Gastrocnemius medialis (tissue), 4 donors: ENCODE measurements at regions not wholly inside any gene's neighbourhood (a gene's known extent, or its start where the extent isn't known, plus 50 kb on each side); places are given as distances from the start of the nearest gene placed in this dataset.

Experiments used
- ATAC-seq, 2 donors: fragments of 150-250 bp; one replicate each; pipeline ENCODE4 v1.9.1; 2016
- DNase-seq, 2 donors: peaks; one replicate each; pipeline ENCODE4 v3.0.0-alpha.2; 2019
- H3K27ac ChIP-seq, 4 donors: fragments of 200-600 bp; sonication (generic); 1 replicate in 1 of 4; 2 replicates in 3 of 4; pipeline ENCODE4 v1.5.1; 2016 to 2018; ENCODE audit warnings: mild to moderate bottlenecking in 2 of 4, moderate library complexity in 1 of 4
- H3K27me3 ChIP-seq, 3 donors: fragments of 200-600 bp; sonication (generic) in 2 of 3; 1 replicate in 1 of 3; 2 replicates in 2 of 3; pipeline versions ENCODE4 v1.5.1 to v1.6.0; 2016 to 2019; ENCODE audit warnings: mild to moderate bottlenecking in 1 of 3, moderate library complexity in 1 of 3
- H3K36me3 ChIP-seq, 2 donors: fragments of 200-600 bp; sonication (generic) in 1 of 2; one replicate each; pipeline ENCODE4 v1.5.1; 2017 to 2018
- H3K4me1 ChIP-seq, 2 donors: fragments of 200-600 bp; sonication (generic) in 1 of 2; one replicate each; pipeline ENCODE4 v1.5.1; 2016 to 2017; ENCODE audit warnings: mild to moderate bottlenecking in 2 of 2
- H3K4me3 ChIP-seq, 4 donors: fragments of 200-600 bp; sonication (generic) in 3 of 4; 1 replicate in 1 of 4; 2 replicates in 3 of 4; pipeline ENCODE4 v1.5.1; 2016 to 2019; ENCODE audit warnings: mild to moderate bottlenecking in 2 of 4
- H3K9me3 ChIP-seq, 3 donors: fragments of 200-600 bp; sonication (generic) in 2 of 3; 1 replicate in 1 of 3; 2 replicates in 2 of 3; pipeline ENCODE4 v1.5.1; 2016 to 2019
- CTCF ChIP-seq, 5 experiments: fragments of 450-650 bp in 3 of 5; fragments of 200-600 bp in 2 of 5; sonication (generic) in 2 of 5; IDR thresholded peaks in 4 of 5; conservative IDR thresholded peaks in 1 of 5; 1 replicate in 4 of 5; 2 replicates in 1 of 5; pipeline ENCODE4 v1.5.1; 2016 to 2019; ENCODE audit warnings: antibody characterized with exemption in 5 of 5, mild to moderate bottlenecking in 3 of 5, moderate library complexity in 3 of 5
- POLR2A ChIP-seq, 2 donors: fragments of 450-650 bp; IDR thresholded peaks; one replicate each; pipeline ENCODE4 v1.6.1; 2017; ENCODE audit warnings: antibody characterized with exemption in 2 of 2, mild to moderate bottlenecking in 2 of 2, moderate library complexity in 2 of 2
- in situ Hi-C, 4 donors: fragments of 200-750 bp; cut with MboI; loops; one replicate each; pipeline versions ENCODE4 v1.15.0 to v1.8.0; 2017; ENCODE audit warnings: low sequenced_read_pairs in 4 of 4
- intact Hi-C: fragments of 100-400 bp; cut with DNase I; formaldehyde crosslinking; loops from one replicate; pipeline ENCODE4 v1.15.1; 2023; ENCODE audit warnings: low total_unique reads

DNA sequence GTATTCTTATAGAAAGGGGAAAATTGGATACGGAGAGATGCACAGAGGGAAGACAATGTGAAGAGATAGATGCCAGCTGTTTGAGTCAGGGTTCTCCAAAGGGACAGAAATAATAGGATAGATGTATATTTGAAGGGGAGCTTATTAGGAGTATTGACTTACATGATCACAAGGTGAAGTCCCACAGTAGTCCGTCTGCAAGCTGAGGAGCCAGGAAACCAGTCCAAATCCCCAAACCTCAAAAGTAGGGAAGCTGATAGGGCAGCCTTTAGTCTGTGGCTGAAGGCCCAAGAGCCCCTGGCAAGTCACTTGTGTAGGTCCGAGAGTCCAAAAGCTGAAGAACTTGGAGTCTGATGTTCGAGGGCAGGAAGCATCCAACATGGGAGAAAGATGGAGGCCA is 569.6 kb upstream of the LARGE1 start:
- in situ Hi-C loops (no loop called here), intact Hi-C loops (no loop called here)
- Histone ChIP-seq H3K36me3 (no peaks in the 10 kb centered on the region), H3K27ac (no peak overlapping the region), H3K9me3 (no peaks in the 10 kb centered on the region), H3K27me3 (no peaks in the 10 kb centered on the region), H3K4me3 (no peak overlapping the region), H3K4me1 (no peaks in the 10 kb centered on the region)
- ATAC-seq (no peak), DNase-seq (no peak)
- TF ChIP-seq CTCF (IDR thresholded peaks at IDR 0.05 in 4 of 5, conservative IDR thresholded peaks at IDR 0.05 in 1 of 5), result no peak
- no peak for TF ChIP-seq POLR2A (IDR thresholded peaks at IDR 0.05)

- DNase-seq (no peak), ATAC-seq (no peak)
- Histone ChIP-seq H3K4me3 (no peak overlapping the region), H3K27ac (no peak overlapping the region), H3K9me3 (no peaks in the 10 kb centered on the region), H3K27me3 (no peaks in the 10 kb centered on the region), H3K4me1 (no peaks in the 10 kb centered on the region), H3K36me3 (no peaks in the 10 kb centered on the region)
- TF ChIP-seq CTCF (IDR thresholded peaks at IDR 0.05 in 4 of 5, conservative IDR thresholded peaks at IDR 0.05 in 1 of 5), result no peak
- no peak for TF ChIP-seq POLR2A (IDR thresholded peaks at IDR 0.05)
- in situ Hi-C loops (no loop called here), intact Hi-C loops (no loop called here)
Measured at GRCh38 chr22:34490886-34491285, 570.6 kb upstream of the LARGE1 start.

- no peaks in the 10 kb centered on the region for H3K27me3 ChIP-seq
- intact Hi-C loops (no loop called here), in situ Hi-C loops (no loop called here)
- H3K27ac ChIP-seq, result no peak overlapping the region
- no peak for DNase-seq
- no peak overlapping the region for H3K4me3 ChIP-seq
- H3K9me3 ChIP-seq, result no peaks in the 10 kb centered on the region
- no peak for TF ChIP-seq CTCF (IDR thresholded peaks at IDR 0.05 in 4 of 5, conservative IDR thresholded peaks at IDR 0.05 in 1 of 5)
- TF ChIP-seq POLR2A (IDR thresholded peaks at IDR 0.05), result no peak
- H3K4me1 ChIP-seq, result no peaks in the 10 kb centered on the region
- ATAC-seq, result no peak
- no peaks in the 10 kb centered on the region for H3K36me3 ChIP-seq
Measured at GRCh38 chr22:34493486-34493885, 572.5 kb upstream of the ISX start.

DNA sequence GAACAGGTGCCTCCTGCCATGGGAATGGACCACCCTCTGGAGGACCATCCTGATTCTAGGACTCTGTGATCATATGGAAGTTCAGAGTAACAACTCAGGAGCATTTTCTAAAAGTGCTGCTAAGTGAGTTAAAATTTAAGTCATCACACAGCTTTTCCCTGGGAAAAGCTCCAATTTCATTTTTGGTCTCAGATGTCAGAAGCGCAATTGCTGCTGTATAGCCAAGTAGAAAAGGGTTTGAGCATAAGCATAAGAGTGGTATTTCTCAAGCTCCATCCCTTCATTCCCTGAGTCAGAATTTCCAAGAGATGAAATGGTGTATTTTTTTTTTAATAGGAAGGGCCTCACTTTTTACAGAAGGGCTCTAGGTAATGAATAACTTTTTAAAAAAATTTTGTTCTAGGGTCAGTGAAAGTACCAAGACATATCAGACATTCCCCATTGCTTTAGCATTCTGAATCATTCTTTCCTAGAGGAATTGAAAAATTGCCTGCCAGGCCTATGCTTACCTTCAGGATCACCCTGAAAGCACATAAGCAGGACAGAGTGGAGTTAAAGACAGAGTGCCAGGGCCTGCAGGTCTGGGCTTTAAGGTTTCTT is 564.5 kb upstream of the ISX start:
- Histone ChIP-seq H3K27me3 (no peaks in the 10 kb centered on the region), H3K27ac (no peak overlapping the region), H3K4me1 (no peaks in the 10 kb centered on the region), H3K9me3 (no peaks in the 10 kb centered on the region), H3K36me3 (no peaks in the 10 kb centered on the region), H3K4me3 (no peak overlapping the region)
- ATAC-seq, result no peak
- in situ Hi-C loops, result no loop called here
- no peak for TF ChIP-seq POLR2A (IDR thresholded peaks at IDR 0.05)
- no peak for TF ChIP-seq CTCF (IDR thresholded peaks at IDR 0.05 in 4 of 5, conservative IDR thresholded peaks at IDR 0.05 in 1 of 5)
- no peak for DNase-seq
- intact Hi-C loops, result no loop called here

GRCh38 chr22:34502821-34503220 is 563.1 kb upstream of the ISX start:
- no peaks in the 10 kb centered on the region for H3K36me3 ChIP-seq
- H3K27me3 ChIP-seq, result no peaks in the 10 kb centered on the region
- no peak for TF ChIP-seq CTCF (IDR thresholded peaks at IDR 0.05 in 4 of 5, conservative IDR thresholded peaks at IDR 0.05 in 1 of 5)
- no peak for TF ChIP-seq POLR2A (IDR thresholded peaks at IDR 0.05)
- no peaks in the 10 kb centered on the region for H3K9me3 ChIP-seq
- DNase-seq (no peak), ATAC-seq (no peak)
- in situ Hi-C loops (no loop called here), intact Hi-C loops (no loop called here)
- no peaks in the 10 kb centered on the region for H3K4me1 ChIP-seq
- H3K27ac ChIP-seq, result no peak overlapping the region
- H3K4me3 ChIP-seq, result no peak overlapping the region
